HG02588 (cell line): ENCODE measurements at regions not wholly inside any gene's neighbourhood (a gene's known extent, or its start where the extent isn't known, plus 50 kb on each side); places are given as distances from the start of the nearest gene placed in this dataset.
"Not testable (repeated sequence)": the region's sequence is repeated elsewhere in the genome, so short reads cannot be mapped to it uniquely, and the experiment has no call there.

Source experiments
- ATAC-seq: cut with Tn5 transposase; IDR thresholded peaks from one replicate; pipeline ENCODE4 v1.9.1; 2021; ENCODE audit warnings: mild to moderate bottlenecking, moderate library complexity; ENCODE audit not compliant: unreplicated experiment

DNA sequence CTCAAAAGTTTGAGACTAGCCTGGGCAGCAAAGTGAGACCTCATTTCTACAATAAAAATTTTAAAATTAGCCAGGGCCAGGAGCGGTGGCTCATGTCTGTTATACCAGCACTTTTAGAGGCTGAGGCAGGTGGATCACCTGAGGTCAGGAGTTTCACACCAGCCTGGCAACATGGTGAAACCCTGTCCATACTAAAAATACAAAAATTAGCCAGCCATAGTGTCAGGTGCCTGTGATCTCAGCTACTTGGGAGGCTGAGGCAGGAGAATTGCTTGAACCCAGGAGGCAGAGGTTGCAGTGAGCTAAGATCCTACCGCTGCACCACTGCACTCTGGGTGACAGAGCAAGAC, 85.1 kb upstream of the MAP4 start:
- ATAC-seq, result not testable (repeated sequence)

GRCh38 chr3:48092270-48092669, 76.1 kb upstream of the MAP4 start:
- ATAC-seq, result no peak

GRCh38 chr3:48090166-48090939, 74.1 kb upstream of the MAP4 start:
- ATAC-seq, result no peak

- peak; percentile 94 for ATAC-seq
Observed at GRCh38 chr3:48088749-48089466, 72.7 kb upstream of the MAP4 start.

DNA sequence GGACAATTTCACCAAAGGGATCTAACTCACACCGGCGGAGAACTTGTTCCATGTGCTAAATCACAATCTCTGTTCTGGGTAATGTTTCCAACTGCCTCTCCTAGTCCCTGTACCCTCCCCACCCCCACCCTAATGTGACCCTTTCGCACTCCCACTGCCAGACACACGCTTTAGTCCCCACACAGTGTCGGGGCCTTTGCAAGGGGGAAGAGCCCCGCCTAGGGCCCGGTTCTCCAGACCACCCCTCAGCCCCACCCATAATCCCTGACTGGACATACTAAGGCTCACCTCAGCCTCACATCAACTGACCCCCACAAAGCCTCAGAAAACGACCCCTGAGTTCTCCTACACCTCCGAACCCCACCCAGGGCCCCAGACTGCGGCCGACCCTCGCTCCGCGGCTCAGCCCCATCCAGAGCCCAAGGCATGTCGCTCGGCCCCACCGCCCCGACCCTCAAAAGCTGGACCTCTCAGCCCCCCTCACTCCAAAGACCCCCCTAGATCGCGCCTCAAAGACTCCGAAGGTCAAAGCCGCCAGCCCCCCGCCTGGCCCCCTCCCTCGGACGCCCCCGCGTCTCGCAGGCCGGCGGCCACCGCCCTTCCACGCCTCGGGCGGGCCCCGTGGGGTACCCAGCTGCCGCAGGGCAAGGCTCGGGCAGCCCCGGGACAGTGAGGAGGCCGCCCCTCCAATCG, 72.0 kb upstream of the MAP4 start:
- ATAC-seq, result peak; percentile 30

DNA sequence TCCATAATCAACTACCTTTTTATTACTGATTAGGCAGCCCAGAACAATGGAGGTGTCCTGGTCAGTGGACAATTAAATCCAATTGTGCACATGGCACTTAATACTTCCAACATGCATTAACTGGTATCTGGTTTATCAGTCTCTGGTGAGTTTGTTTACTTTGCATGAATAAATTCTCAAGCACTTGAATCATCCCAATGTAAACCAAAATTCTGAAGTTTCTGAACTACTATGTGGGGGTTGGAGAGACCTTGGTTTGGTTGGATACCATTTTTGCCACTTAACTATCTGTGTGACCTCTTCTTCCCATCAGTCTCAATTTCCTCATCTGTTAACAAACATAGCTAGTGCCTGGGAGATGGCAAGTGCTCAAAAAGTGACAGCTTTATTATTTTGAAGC, 70.5 kb upstream of the MAP4 start:
- ATAC-seq, result no peak

DNA sequence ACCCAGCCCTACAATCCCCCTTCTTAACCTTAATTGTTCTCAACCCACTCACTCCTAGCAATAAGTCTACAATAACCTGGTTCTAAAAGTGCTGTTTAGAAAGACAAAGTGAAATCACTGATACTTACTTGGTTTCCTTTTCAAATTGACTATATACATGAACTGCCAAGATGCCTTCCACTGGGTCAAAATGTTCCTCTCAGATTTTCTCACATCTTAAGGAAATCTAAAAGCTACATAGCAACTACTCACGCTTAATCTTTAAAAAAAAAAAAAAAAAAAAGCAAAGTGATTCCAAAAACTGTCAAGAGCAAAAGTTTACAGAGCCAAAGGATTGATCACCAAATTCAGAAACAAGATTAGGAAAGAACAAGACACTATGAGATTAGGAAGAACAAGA, 68.7 kb upstream of the MAP4 start:
- ATAC-seq, result no peak

DNA sequence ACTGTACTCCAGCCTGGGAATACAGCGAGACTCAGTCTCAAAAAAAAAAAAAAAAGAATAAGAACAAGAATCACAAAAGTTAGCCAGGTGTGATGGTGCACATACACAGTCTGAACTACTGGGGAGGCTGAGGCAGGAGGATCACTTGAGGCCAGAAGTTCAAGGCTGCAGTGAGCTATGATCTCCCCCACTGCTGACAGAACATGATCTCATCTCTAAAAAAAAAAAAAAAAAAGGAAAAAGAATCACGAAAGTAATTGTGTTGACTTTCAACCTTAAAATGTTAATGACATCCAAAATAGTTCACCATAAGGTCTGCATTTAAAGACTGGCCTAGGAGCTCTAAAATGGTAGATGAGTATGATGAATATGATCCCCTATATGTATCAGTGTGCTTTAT, 68.0 kb upstream of the MAP4 start:
- no peak for ATAC-seq

DNA sequence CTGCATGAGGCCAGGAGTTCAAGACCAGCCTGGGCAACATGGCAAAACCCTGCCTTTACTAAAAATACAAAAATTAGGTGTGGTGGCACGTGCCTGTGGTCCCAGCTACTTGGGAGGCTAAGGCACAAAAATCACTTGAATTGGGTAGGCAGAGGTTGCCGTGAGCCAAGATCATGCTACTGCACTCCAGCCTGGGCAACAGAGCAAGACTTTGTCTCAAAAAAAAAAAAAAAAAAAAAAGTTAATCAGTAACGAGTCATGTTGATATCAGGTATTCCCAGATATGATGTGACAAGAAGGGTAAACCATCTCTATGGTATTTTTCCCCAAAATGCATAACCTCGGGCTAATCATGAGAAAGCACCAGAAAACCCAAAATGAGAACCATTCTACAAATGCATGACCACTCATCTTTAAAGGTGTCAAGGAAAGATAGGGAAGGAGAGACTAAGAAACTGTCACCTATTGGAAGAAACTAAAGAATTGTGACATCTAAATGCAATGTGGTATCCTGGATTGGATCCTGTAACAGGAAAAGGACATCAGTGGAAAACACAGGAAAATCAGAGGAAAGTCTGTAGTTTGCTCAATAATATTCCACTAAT, 66.5 kb upstream of the MAP4 start:
- no peak for ATAC-seq

GRCh38 chr3:48077815-48078214, 61.6 kb upstream of the MAP4 start:
- no peak for ATAC-seq

DNA sequence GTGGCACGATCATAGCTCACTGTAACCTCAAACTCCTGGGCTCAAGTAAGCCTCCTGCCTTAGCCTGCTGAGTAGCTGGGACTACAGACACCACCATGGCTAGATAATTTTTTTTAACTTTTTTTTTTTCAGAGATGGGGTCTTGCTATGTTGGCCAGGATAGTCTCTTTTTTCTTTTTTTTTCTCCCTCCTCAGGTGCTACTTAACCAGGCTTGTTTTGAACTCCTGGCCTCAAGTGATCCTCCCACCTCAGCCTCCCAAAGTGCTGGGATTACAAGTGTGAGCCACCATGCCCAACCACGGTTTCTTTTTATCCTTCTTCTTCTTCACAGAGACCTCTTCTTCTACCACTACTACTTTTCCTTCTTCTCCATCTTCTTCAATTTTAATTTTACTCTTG, 53.8 kb upstream of the MAP4 start:
- ATAC-seq, result no peak

DNA sequence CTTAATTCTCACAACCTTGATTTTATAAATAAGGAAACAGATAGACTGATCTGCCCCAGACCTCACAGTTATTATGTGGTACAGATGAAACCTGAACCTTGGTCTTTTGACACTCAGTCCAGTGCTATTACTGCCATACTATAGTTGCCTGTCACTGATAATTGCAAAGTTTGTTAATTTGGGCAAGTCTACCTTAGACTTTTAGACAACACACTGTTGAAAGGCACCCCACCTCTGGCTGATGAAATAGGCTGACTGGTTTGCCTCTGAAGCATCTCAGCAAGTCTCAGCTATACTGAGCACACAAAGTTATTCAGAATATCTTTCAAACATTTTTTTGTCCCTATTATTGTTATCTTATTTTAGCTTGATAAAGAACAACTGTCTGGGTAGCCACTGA, 53.1 kb upstream of the MAP4 start:
- ATAC-seq, result no peak

GRCh38 chr3:48068886-48069285, 52.7 kb upstream of the MAP4 start:
- no peak for ATAC-seq

DNA sequence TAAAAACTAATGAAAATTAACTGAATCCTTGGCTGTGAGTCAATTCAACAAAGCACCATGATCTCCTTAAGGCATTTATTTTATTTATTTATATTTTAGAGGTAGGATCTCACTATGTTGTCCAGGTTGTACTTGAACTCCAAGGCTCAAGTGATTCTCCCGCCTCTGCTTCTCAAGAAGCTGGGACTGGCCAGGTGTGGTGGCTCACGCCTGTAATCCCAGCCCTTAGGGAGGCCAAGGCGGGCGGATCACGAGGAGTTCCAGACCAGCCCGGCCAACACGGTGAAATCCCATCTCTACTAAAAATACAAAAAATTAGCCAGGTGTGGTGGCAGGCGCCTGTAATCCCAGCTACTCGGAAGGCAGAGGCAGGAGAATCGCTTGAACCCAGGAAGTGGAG, 52.1 kb upstream of the MAP4 start:
- not testable (repeated sequence) for ATAC-seq

DNA sequence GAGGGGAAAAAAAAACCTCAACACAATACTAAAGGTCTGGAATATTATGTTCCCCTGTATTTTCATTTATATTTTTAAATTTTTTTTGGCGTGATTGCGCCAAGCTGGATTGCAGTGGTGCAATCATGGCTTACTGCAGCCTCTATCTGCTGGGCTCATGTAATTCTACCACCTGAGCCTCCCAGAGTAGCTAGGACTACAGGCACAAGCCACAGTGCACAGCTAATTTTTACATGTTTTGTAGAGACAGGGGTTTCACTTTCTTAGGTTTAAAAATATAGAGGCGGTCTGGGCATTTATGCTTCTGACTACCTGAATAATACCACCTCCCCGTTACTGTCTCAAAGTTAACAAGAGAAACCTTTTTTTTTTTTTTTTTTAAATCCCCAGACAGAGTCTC, 51.1 kb upstream of the MAP4 start:
- ATAC-seq, result no peak
